ENCODE measurements at regions not wholly inside any gene's neighbourhood (a gene's known extent, or its start where the extent isn't known, plus 50 kb on each side); places are given as distances from the start of the nearest gene placed in this dataset.

DNA sequence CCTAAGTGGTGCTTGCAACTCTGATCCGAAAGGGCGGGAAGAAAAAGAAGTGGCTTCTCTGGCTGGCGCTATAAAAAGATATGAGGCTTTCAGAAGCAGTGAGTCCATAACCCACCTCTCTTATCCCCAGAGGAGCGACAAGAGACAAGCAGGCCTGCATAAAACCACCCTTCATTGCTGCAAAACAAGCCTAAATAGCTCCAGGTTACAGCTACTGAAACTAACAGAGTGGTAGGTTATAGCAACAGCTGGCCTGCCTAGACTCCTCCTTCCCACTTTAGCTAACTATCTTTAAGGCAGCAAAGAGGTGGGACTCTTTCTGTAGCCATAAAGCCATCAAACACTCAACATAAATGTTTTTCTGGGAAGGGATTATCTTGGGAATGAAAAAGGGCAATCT, 245.0 kb upstream of the GPR101 start:
- no peak for TF ChIP-seq CTCF (IDR thresholded peaks at IDR 0.05)
- TF ChIP-seq POLR2A (IDR thresholded peaks at IDR 0.05): no peak
